ENCODE measurements at regions not wholly inside any gene's neighbourhood (a gene's known extent, or its start where the extent isn't known, plus 50 kb on each side); places are given as distances from the start of the nearest gene placed in this dataset.

- no peak for TF ChIP-seq TAF1 (IDR thresholded peaks at IDR 0.05; ENCODE audit: borderline replicate concordance, insufficient read depth, low read length)
- TF ChIP-seq FOXP2 (optimal IDR thresholded peaks at IDR 0.05; ENCODE audit: borderline replicate concordance, extremely low read depth, extremely low read length, insufficient read depth): no peak
- TF ChIP-seq POLR2AphosphoS5 (IDR thresholded peaks at IDR 0.05; ENCODE audit: low read depth, low read length): no peak
- no peak for TF ChIP-seq SIN3A (IDR thresholded peaks at IDR 0.05; ENCODE audit: borderline replicate concordance, insufficient read depth, low read length)
- TF ChIP-seq REST (IDR thresholded peaks at IDR 0.05; ENCODE audit: insufficient read depth in 1 of 2, low read depth in 2 of 2, low read length in 2 of 2): no peak
Observed at GRCh38 chr7:24480501-24480900, 92.8 kb upstream of the PALS2 start.

GRCh38 chr7:24483804-24484203 is 89.4 kb upstream of the PALS2 start:
- no peak for TF ChIP-seq FOXP2 (optimal IDR thresholded peaks at IDR 0.05; ENCODE audit: borderline replicate concordance, extremely low read depth, extremely low read length, insufficient read depth)
- TF ChIP-seq TAF1 (IDR thresholded peaks at IDR 0.05; ENCODE audit: borderline replicate concordance, insufficient read depth, low read length): no peak
- TF ChIP-seq SIN3A (IDR thresholded peaks at IDR 0.05; ENCODE audit: borderline replicate concordance, insufficient read depth, low read length): no peak
- no peak for TF ChIP-seq POLR2AphosphoS5 (IDR thresholded peaks at IDR 0.05; ENCODE audit: low read depth, low read length)
- no peak for TF ChIP-seq REST (IDR thresholded peaks at IDR 0.05; ENCODE audit: insufficient read depth in 1 of 2, low read depth in 2 of 2, low read length in 2 of 2)

GRCh38 chr7:24492576-24492975 is 80.7 kb upstream of the PALS2 start:
- no peak for TF ChIP-seq TAF1 (IDR thresholded peaks at IDR 0.05; ENCODE audit: borderline replicate concordance, insufficient read depth, low read length)
- TF ChIP-seq SIN3A (IDR thresholded peaks at IDR 0.05; ENCODE audit: borderline replicate concordance, insufficient read depth, low read length): no peak
- TF ChIP-seq REST (IDR thresholded peaks at IDR 0.05; ENCODE audit: insufficient read depth in 1 of 2, low read depth in 2 of 2, low read length in 2 of 2): no peak
- no peak for TF ChIP-seq POLR2AphosphoS5 (IDR thresholded peaks at IDR 0.05; ENCODE audit: low read depth, low read length)

GRCh38 chr7:24494832-24495231 is 78.4 kb upstream of the PALS2 start:
- no peak for TF ChIP-seq FOXP2 (optimal IDR thresholded peaks at IDR 0.05; ENCODE audit: borderline replicate concordance, extremely low read depth, extremely low read length, insufficient read depth)
- TF ChIP-seq POLR2AphosphoS5 (IDR thresholded peaks at IDR 0.05; ENCODE audit: low read depth, low read length): no peak
- no peak for TF ChIP-seq TAF1 (IDR thresholded peaks at IDR 0.05; ENCODE audit: borderline replicate concordance, insufficient read depth, low read length)
- no peak for TF ChIP-seq REST (IDR thresholded peaks at IDR 0.05; ENCODE audit: insufficient read depth in 1 of 2, low read depth in 2 of 2, low read length in 2 of 2)
- TF ChIP-seq SIN3A (IDR thresholded peaks at IDR 0.05; ENCODE audit: borderline replicate concordance, insufficient read depth, low read length): no peak

GRCh38 chr7:24496036-24496435 is 77.2 kb upstream of the PALS2 start:
- no peak for TF ChIP-seq SIN3A (IDR thresholded peaks at IDR 0.05; ENCODE audit: borderline replicate concordance, insufficient read depth, low read length)
- no peak for TF ChIP-seq FOXP2 (optimal IDR thresholded peaks at IDR 0.05; ENCODE audit: borderline replicate concordance, extremely low read depth, extremely low read length, insufficient read depth)
- no peak for TF ChIP-seq POLR2AphosphoS5 (IDR thresholded peaks at IDR 0.05; ENCODE audit: low read depth, low read length)
- TF ChIP-seq TAF1 (IDR thresholded peaks at IDR 0.05; ENCODE audit: borderline replicate concordance, insufficient read depth, low read length): no peak
- TF ChIP-seq REST (IDR thresholded peaks at IDR 0.05; ENCODE audit: insufficient read depth in 1 of 2, low read depth in 2 of 2, low read length in 2 of 2): no peak

Measured in PFSK-1 (cell line).